Keratinocyte (primary cell): ENCODE measurements at regions not wholly inside any gene's neighbourhood (a gene's known extent, or its start where the extent isn't known, plus 50 kb on each side); places are given as distances from the start of the nearest gene placed in this dataset.

ENCODE experiments used
- DNase-seq: peaks from one replicate; pipeline ENCODE4 v3.0.0-alpha.2; 2011; ENCODE audit warnings: low read depth, missing footprints, low spot score
- FAIRE-seq: peaks from 2 replicates; lab custom pipeline; 2011; peaks lifted over from hg19 to GRCh38; lab: Jason Lieb, UNC
- H2AFZ ChIP-seq: 2 replicates; pipeline ENCODE4 v1.6.0; 2012; ENCODE audit warnings: low read length, control low read depth, inconsistent platforms; ENCODE audit not compliant: control insufficient read depth
- H3K27ac ChIP-seq: 2 replicates; pipeline ENCODE4 v1.5.1; 2011; ENCODE audit warnings: low read length; ENCODE audit not compliant: control insufficient read depth, insufficient read depth
- H3K27me3 ChIP-seq: 3 replicates; pipeline ENCODE4 v1.6.0; 2011; ENCODE audit warnings: low read length; ENCODE audit not compliant: control insufficient read depth, insufficient read depth; ENCODE audit errors: extremely low read depth
- H3K36me3 ChIP-seq, 2 experiments: 2 replicates in 1 of 2; 3 replicates in 1 of 2; pipeline ENCODE4 v1.5.1; 2011; ENCODE audit warnings: low read length in 2 of 2, mild to moderate bottlenecking in 1 of 2; ENCODE audit not compliant: control insufficient read depth in 2 of 2, insufficient read depth in 2 of 2; ENCODE audit errors: extremely low read depth in 1 of 2
- H3K4me1 ChIP-seq: 3 replicates; pipeline ENCODE4 v1.5.1; 2011; ENCODE audit warnings: low read length; ENCODE audit not compliant: control insufficient read depth, insufficient read depth; ENCODE audit errors: extremely low read depth
- H3K4me2 ChIP-seq: 3 replicates; pipeline ENCODE4 v1.6.0; 2011; ENCODE audit warnings: low read depth, low read length; ENCODE audit not compliant: control insufficient read depth, insufficient read depth; ENCODE audit errors: extremely low read depth
- H3K4me3 ChIP-seq, 3 experiments: fragments of 200-600 bp in 1 of 3; sonication (generic) in 1 of 3; 2 replicates in 2 of 3; 3 replicates in 1 of 3; pipeline ENCODE4 v1.5.1; 2011 to 2016; ENCODE audit warnings: low read length in 3 of 3, mild to moderate bottlenecking in 3 of 3, control low read depth in 2 of 3, inconsistent platforms in 1 of 3, low read depth in 1 of 3, mixed read lengths in 1 of 3, mixed run types in 1 of 3, moderate library complexity in 1 of 3; ENCODE audit not compliant: control insufficient read depth in 2 of 3, insufficient read depth in 2 of 3; ENCODE audit errors: extremely low read depth in 1 of 3
- H3K79me2 ChIP-seq: 2 replicates; pipeline ENCODE4 v1.6.0; 2012; ENCODE audit warnings: low read length; ENCODE audit not compliant: control insufficient read depth, insufficient read depth
- H3K9ac ChIP-seq: 3 replicates; pipeline ENCODE4 v1.6.0; 2011; ENCODE audit warnings: low read length; ENCODE audit not compliant: control insufficient read depth, insufficient read depth; ENCODE audit errors: extremely low read depth
- H3K9me1 ChIP-seq: 3 replicates; pipeline ENCODE4 v1.6.0; 2011; ENCODE audit warnings: low read length; ENCODE audit not compliant: control insufficient read depth, insufficient read depth; ENCODE audit errors: extremely low read depth
- H3K9me3 ChIP-seq: 2 replicates; pipeline ENCODE4 v1.5.1; 2012; ENCODE audit warnings: low read depth, low read length; ENCODE audit not compliant: control insufficient read depth
- H4K20me1 ChIP-seq: 3 replicates; pipeline ENCODE4 v1.6.0; 2011; ENCODE audit warnings: low read length; ENCODE audit not compliant: control insufficient read depth, insufficient read depth; ENCODE audit errors: extremely low read depth
- CTCF ChIP-seq, 3 experiments: IDR thresholded peaks in 1 of 3; conservative IDR thresholded peaks in 1 of 3; optimal IDR thresholded peaks in 1 of 3; 2 replicates in 2 of 3; 3 replicates in 1 of 3; pipeline versions ENCODE3 to v1.5.1; 2011; ENCODE audit warnings: low read length in 3 of 3, mild to moderate bottlenecking in 3 of 3, moderate library complexity in 2 of 3, control low read depth in 1 of 3, inconsistent platforms in 1 of 3; ENCODE audit not compliant: insufficient read depth in 2 of 3; ENCODE audit errors: extremely low read depth in 1 of 3
- EZH2 ChIP-seq: IDR thresholded peaks from one replicate; pipeline ENCODE4 v1.6.1; 2012; ENCODE audit warnings: inconsistent platforms, mild to moderate bottlenecking, low read length, moderate library complexity
- dilution Hi-C: fragments of 300-500 bp; cut with MboI; formaldehyde crosslinking; loops from one replicate; pipeline ENCODE4 v1.7.0; 2020; ENCODE audit warnings: low sequenced_read_pairs; ENCODE audit not compliant: extremely low pct_ligation_motif_present

DNA sequence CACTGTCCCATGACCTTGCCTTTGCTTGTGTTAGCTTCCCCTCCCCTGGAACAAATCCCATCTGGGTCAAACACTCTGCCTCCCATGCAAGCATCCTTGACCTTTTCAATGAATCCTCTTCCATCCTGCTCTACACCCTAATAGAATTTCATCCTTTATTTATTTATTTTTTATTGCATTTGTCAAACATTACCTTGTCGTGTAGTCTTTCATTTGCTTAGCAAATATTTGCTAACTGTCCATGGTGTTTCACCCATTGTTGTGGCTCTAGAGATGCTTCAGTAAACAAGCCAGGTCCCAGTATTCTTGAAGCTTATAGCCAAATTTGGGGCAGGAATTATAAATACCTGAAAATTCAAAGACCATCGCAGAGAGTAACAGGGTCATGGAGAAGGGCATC is 51.0 kb upstream of the MRTFB start:
- H3K9ac ChIP-seq: no peak overlapping the region
- no peaks in the 10 kb centered on the region for H4K20me1 ChIP-seq
- H3K9me3 ChIP-seq: no peaks in the 10 kb centered on the region
- H3K27ac ChIP-seq: no peak overlapping the region
- no peaks in the 10 kb centered on the region for H3K27me3 ChIP-seq
- FAIRE-seq (no peak), DNase-seq (no peak)
- H3K4me3 ChIP-seq: no peak overlapping the region
- dilution Hi-C loops: no loop called here
- no peaks in the 10 kb centered on the region for H3K4me1 ChIP-seq
- H3K4me2 ChIP-seq: no peak overlapping the region
- no peaks in the 10 kb centered on the region for H3K79me2 ChIP-seq
- no peaks in the 10 kb centered on the region for H3K36me3 ChIP-seq
- TF ChIP-seq CTCF (optimal IDR thresholded peaks at IDR 0.05 in 1 of 3, IDR thresholded peaks at IDR 0.05 in 1 of 3, conservative IDR thresholded peaks at IDR 0.05 in 1 of 3; ENCODE audit: extremely low read depth in 1 of 3, insufficient read depth in 2 of 3, low read length in 3 of 3) (no peak), EZH2 (no peak)
- H3K9me1 ChIP-seq: no peaks in the 10 kb centered on the region
- H2AFZ ChIP-seq: no peak overlapping the region
